ENCODE measurements at regions not wholly inside any gene's neighbourhood (a gene's known extent, or its start where the extent isn't known, plus 50 kb on each side); places are given as distances from the start of the nearest gene placed in this dataset.

DNA sequence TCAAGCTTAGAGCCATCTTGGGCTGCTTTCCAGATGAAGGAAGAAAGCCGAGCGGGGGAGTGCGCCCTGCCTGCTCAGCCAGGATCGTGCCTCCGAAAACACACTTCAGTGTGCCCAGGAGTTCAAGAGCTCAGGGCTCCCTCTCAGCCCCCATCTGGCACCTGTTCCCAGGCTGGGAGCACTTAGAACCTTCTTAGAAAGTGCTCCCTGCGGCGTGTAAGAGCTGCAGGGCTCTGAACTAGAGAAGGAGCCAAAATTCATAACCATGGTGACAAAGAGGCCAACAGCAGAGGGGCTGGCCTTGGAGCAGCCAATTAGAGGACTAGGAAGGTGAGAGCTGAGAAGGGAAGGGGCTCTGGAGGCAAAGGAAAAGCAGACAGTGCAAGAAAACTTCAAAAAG, 59.0 kb upstream of the TNRC6C start:
- TF ChIP-seq CTCF (IDR thresholded peaks at IDR 0.05) (no peak), POLR2AphosphoS5 (IDR thresholded peaks at IDR 0.05) (no peak), POLR2A (IDR thresholded peaks at IDR 0.05) (no peak)

All from stomach (tissue), 4 donors.